Limb (tissue), 2 donors: ENCODE measurements at regions not wholly inside any gene's neighbourhood (a gene's known extent, or its start where the extent isn't known, plus 50 kb on each side); places are given as distances from the start of the nearest gene placed in this dataset.

Source experiments
- DNase-seq, 2 donors: peaks; one replicate each; pipeline ENCODE4 v3.0.0-alpha.2; 2016; ENCODE audit errors: extremely low spot score in 2 of 2

GRCh38 chr4:89599026-89599425 lies 237.9 kb downstream of the SNCA start:
- DNase-seq, result no peak

GRCh38 chr4:89598602-89599001 lies 238.4 kb downstream of the SNCA start:
- no peak for DNase-seq

GRCh38 chr4:89595125-89595789 lies 241.7 kb downstream of the SNCA start:
- DNase-seq, result no peak

GRCh38 chr4:89590128-89590527 lies 246.8 kb downstream of the SNCA start:
- DNase-seq, result no peak

GRCh38 chr4:89588421-89588820 lies 248.5 kb downstream of the SNCA start:
- no peak for DNase-seq

GRCh38 chr4:89587364-89587763 lies 249.6 kb downstream of the SNCA start:
- DNase-seq, result no peak

GRCh38 chr4:89586864-89587263 lies 250.1 kb downstream of the SNCA start:
- no peak for DNase-seq

- no peak for DNase-seq
These were observed 250.6 kb downstream of the SNCA start for GRCh38 chr4:89586318-89586717.

GRCh38 chr4:89582756-89583505 lies 254.0 kb downstream of the SNCA start:
- DNase-seq, result no peak

- no peak for DNase-seq
These were observed 257.2 kb downstream of the SNCA start for GRCh38 chr4:89579771-89580170.

- no peak for DNase-seq
These were observed 260.7 kb downstream of the SNCA start for GRCh38 chr4:89576246-89576645.

- DNase-seq, result no peak
These were observed 261.1 kb downstream of the SNCA start for GRCh38 chr4:89575840-89576239.

GRCh38 chr4:89574176-89574575 lies 262.8 kb downstream of the SNCA start:
- no peak for DNase-seq

- DNase-seq, result no peak
These were observed 263.3 kb downstream of the SNCA start for GRCh38 chr4:89573656-89574055.

GRCh38 chr4:89572224-89572858 lies 264.6 kb downstream of the SNCA start:
- DNase-seq, result peak in 1 of 2 donors; percentile 29

GRCh38 chr4:89570931-89571330 lies 263.3 kb upstream of the GPRIN3 start:
- no peak for DNase-seq

GRCh38 chr4:89567936-89568335 lies 260.3 kb upstream of the GPRIN3 start:
- DNase-seq, result no peak

- DNase-seq, result no peak
These were observed 255.8 kb upstream of the GPRIN3 start for GRCh38 chr4:89563431-89563830.

GRCh38 chr4:89562746-89563145 lies 255.1 kb upstream of the GPRIN3 start:
- no peak for DNase-seq

GRCh38 chr4:89561048-89561447 lies 253.4 kb upstream of the GPRIN3 start:
- no peak for DNase-seq

- DNase-seq, result no peak
These were observed 250.5 kb upstream of the GPRIN3 start for GRCh38 chr4:89558147-89558546.

GRCh38 chr4:89556601-89557305 lies 249.2 kb upstream of the GPRIN3 start:
- no peak for DNase-seq
